PC-3 (cell line): ENCODE measurements at regions not wholly inside any gene's neighbourhood (a gene's known extent, or its start where the extent isn't known, plus 50 kb on each side); places are given as distances from the start of the nearest gene placed in this dataset.

Experiments used
- ATAC-seq: fragments of 200-7000 bp; cut with Tn5 transposase; 2 replicates; pipeline ENCODE4 v1.9.1; 2020; ENCODE audit warnings: mild to moderate bottlenecking, moderate library complexity
- BruUV-seq: library from RNA; stranded (reverse); fragments of 400-500 nt; replicated peaks from 2 replicates; lab custom pipeline; 2021; lab: Mats Ljungman, UMichigan
- CTCF ChIA-PET: fragments of 300-600 bp; sonication (Branson Sonifier 250); formaldehyde crosslinking; loops from one replicate; lab custom pipeline; 2022; ENCODE audit warnings: antibody characterized with exemption; lab: Charles Lee
- POLR2A ChIA-PET: fragments of 300-600 bp; sonication (Branson Sonifier 250); formaldehyde crosslinking; loops from one replicate; lab custom pipeline; 2022; ENCODE audit warnings: antibody characterized with exemption; ENCODE audit not compliant: unreplicated experiment; lab: Charles Lee
- DNase-seq: peaks from one replicate; pipeline ENCODE4 v3.0.0-alpha.2; 2015
- H2AFZ ChIP-seq: fragments of 300-600 bp; sonication (generic); 2 replicates; pipeline ENCODE4 v1.6.0; 2016; ENCODE audit warnings: antibody characterized with exemption, low read length
- H3F3A ChIP-seq: fragments of 300-600 bp; sonication (generic); one replicate; pipeline ENCODE4 v1.6.0; 2017; ENCODE audit warnings: antibody characterized with exemption, low read length, control low read depth, mild to moderate bottlenecking; ENCODE audit not compliant: unreplicated experiment
- H3K27ac ChIP-seq: fragments of 300-600 bp; sonication (generic); 2 replicates; pipeline ENCODE4 v1.5.1; 2016; ENCODE audit warnings: mild to moderate bottlenecking, low read length
- H3K27me3 ChIP-seq: fragments of 300-600 bp; sonication (generic); 2 replicates; pipeline ENCODE4 v1.6.1; 2016; ENCODE audit warnings: low read length, mixed read lengths
- H3K36me3 ChIP-seq: fragments of 300-600 bp; sonication (generic); 2 replicates; pipeline ENCODE4 v1.6.1; 2016; ENCODE audit warnings: low read depth, mixed run types, low read length, mixed read lengths
- H3K4me1 ChIP-seq: fragments of 300-600 bp; sonication (generic); 2 replicates; pipeline ENCODE4 v1.5.1; 2016; ENCODE audit warnings: low read length; ENCODE audit not compliant: insufficient read depth
- H3K4me2 ChIP-seq: fragments of 300-600 bp; sonication (generic); 2 replicates; pipeline ENCODE4 v1.6.0; 2016; ENCODE audit warnings: low read length
- H3K4me3 ChIP-seq: fragments of 300-600 bp; sonication (generic); 2 replicates; pipeline ENCODE4 v1.5.1; 2016; ENCODE audit warnings: mild to moderate bottlenecking, low read length, mixed read lengths
- H3K79me2 ChIP-seq: fragments of 300-600 bp; sonication (generic); 2 replicates; pipeline ENCODE4 v1.6.1; 2017; ENCODE audit warnings: low read length, mixed read lengths
- H3K9ac ChIP-seq: fragments of 300-600 bp; sonication (generic); 2 replicates; pipeline ENCODE4 v1.6.0; 2016; ENCODE audit warnings: mild to moderate bottlenecking, low read length
- H3K9me2 ChIP-seq: fragments of 300-600 bp; sonication (generic); replicated peaks from 2 replicates; pipeline ENCODE4 v1.6.1; 2016; ENCODE audit warnings: mixed run types, low read length, mixed read lengths
- H3K9me3 ChIP-seq: fragments of 300-600 bp; sonication (generic); 2 replicates; pipeline ENCODE4 v1.6.1; 2016; ENCODE audit warnings: low read length, mixed read lengths
- H4K20me1 ChIP-seq: fragments of 300-600 bp; sonication (generic); 2 replicates; pipeline ENCODE4 v1.6.1; 2016; ENCODE audit warnings: low read length, mixed read lengths
- EZH2 ChIP-seq: fragments of 300-600 bp; sonication (generic); IDR thresholded peaks from one replicate; pipeline ENCODE4 v1.6.1; 2017; ENCODE audit warnings: antibody characterized with exemption, mild to moderate bottlenecking, low read length; ENCODE audit not compliant: unreplicated experiment
- EZH2phosphoT487 ChIP-seq: fragments of 300-600 bp; sonication (generic); IDR thresholded peaks from 2 replicates; pipeline ENCODE4 v1.6.1; 2018; ENCODE audit warnings: mild to moderate bottlenecking, antibody characterized with exemption, low read length, borderline replicate concordance
- intact Hi-C: fragments of 100-400 bp; cut with micrococcal nuclease; formaldehyde crosslinking; loops from 2 replicates; pipeline ENCODE4 v1.9.0; 2023
- TF ChIP-seq, protein P1 (sequence below): fragments of 300-600 bp; sonication (generic); conservative IDR thresholded peaks from 2 replicates; pipeline ENCODE4 v1.5.1; 2017; ENCODE audit warnings: antibody characterized with exemption, low read depth, mild to moderate bottlenecking, low read length

GRCh38 chr6:113188962-113189361 is 668.2 kb upstream of the MARCKS start:
- Histone ChIP-seq H3K36me3 (no peaks in the 10 kb centered on the region), H3K79me2 (no peaks in the 10 kb centered on the region), H3K9me2 (no peaks in the 10 kb centered on the region), H2AFZ (no peak overlapping the region), H3K4me1 (no peaks in the 10 kb centered on the region), H3K27me3 (no peaks in the 10 kb centered on the region), H3K9ac (no peak overlapping the region), H3K4me2 (no peak overlapping the region), H4K20me1 (no peaks in the 10 kb centered on the region), H3F3A (no peaks in the 10 kb centered on the region), H3K4me3 (no peak overlapping the region), H3K9me3 (no peaks in the 10 kb centered on the region), H3K27ac (no peak overlapping the region)
- intact Hi-C loops: loop anchor here (10.0 kb wide), 1 partner anchor 404 kb away; no protein-coding TSS in a partner anchor
- CTCF ChIA-PET: no interaction called here
- no TSS peak for BruUV-seq
- TF ChIP-seq EZH2phosphoT487 (no peak), EZH2 (no peak)
- TF ChIP-seq, protein P1, sequence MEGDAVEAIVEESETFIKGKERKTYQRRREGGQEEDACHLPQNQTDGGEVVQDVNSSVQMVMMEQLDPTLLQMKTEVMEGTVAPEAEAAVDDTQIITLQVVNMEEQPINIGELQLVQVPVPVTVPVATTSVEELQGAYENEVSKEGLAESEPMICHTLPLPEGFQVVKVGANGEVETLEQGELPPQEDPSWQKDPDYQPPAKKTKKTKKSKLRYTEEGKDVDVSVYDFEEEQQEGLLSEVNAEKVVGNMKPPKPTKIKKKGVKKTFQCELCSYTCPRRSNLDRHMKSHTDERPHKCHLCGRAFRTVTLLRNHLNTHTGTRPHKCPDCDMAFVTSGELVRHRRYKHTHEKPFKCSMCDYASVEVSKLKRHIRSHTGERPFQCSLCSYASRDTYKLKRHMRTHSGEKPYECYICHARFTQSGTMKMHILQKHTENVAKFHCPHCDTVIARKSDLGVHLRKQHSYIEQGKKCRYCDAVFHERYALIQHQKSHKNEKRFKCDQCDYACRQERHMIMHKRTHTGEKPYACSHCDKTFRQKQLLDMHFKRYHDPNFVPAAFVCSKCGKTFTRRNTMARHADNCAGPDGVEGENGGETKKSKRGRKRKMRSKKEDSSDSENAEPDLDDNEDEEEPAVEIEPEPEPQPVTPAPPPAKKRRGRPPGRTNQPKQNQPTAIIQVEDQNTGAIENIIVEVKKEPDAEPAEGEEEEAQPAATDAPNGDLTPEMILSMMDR: no peak
- POLR2A ChIA-PET: no interaction called here
- DNase-seq: no peak
- no peak for ATAC-seq

GRCh38 chr6:113190170-113190569 is 667.0 kb upstream of the MARCKS start:
- Histone ChIP-seq H3K9me3 (no peaks in the 10 kb centered on the region), H3K27me3 (no peaks in the 10 kb centered on the region), H3K79me2 (no peaks in the 10 kb centered on the region), H3K9ac (no peak overlapping the region), H3K36me3 (no peaks in the 10 kb centered on the region), H3K9me2 (no peaks in the 10 kb centered on the region), H3K27ac (no peak overlapping the region), H3K4me3 (no peak overlapping the region), H3F3A (no peaks in the 10 kb centered on the region), H3K4me1 (no peaks in the 10 kb centered on the region), H2AFZ (no peak overlapping the region), H4K20me1 (no peaks in the 10 kb centered on the region), H3K4me2 (no peak overlapping the region)
- peak; percentile 18 for DNase-seq
- ChIA-PET CTCF (no interaction called here), POLR2A (no interaction called here)
- intact Hi-C loops: no loop called here
- BruUV-seq: no TSS peak
- ATAC-seq: no peak
- TF ChIP-seq EZH2 (no peak), EZH2phosphoT487 (no peak)
- TF ChIP-seq, protein P1: peak; percentile 46

- H3K4me3 ChIP-seq: no peak overlapping the region
- no peaks in the 10 kb centered on the region for H3K36me3 ChIP-seq
- no peaks in the 10 kb centered on the region for H3F3A ChIP-seq
- DNase-seq: no peak
- CTCF ChIA-PET: no interaction called here
- no TSS peak for BruUV-seq
- intact Hi-C loops: no loop called here
- no peaks in the 10 kb centered on the region for H3K27me3 ChIP-seq
- no peaks in the 10 kb centered on the region for H3K79me2 ChIP-seq
- no peaks in the 10 kb centered on the region for H3K9me2 ChIP-seq
- ATAC-seq: no peak
- H3K27ac ChIP-seq: no peak overlapping the region
- TF ChIP-seq EZH2: no peak
- no peak for TF ChIP-seq EZH2phosphoT487
- TF ChIP-seq, protein P1: no peak
- H2AFZ ChIP-seq: no peak overlapping the region
- no peak overlapping the region for H3K4me2 ChIP-seq
- POLR2A ChIA-PET: no interaction called here
- no peaks in the 10 kb centered on the region for H3K4me1 ChIP-seq
- no peak overlapping the region for H3K9ac ChIP-seq
- H4K20me1 ChIP-seq: no peaks in the 10 kb centered on the region
- H3K9me3 ChIP-seq: no peaks in the 10 kb centered on the region
Observed at GRCh38 chr6:113194090-113194489, 663.1 kb upstream of the MARCKS start.
